Fibroblast of skin of left quadriceps (primary cell): ENCODE measurements at regions not wholly inside any gene's neighbourhood (a gene's known extent, or its start where the extent isn't known, plus 50 kb on each side); places are given as distances from the start of the nearest gene placed in this dataset.

Source experiments
- DNase-seq, 2 experiments: peaks; one replicate each; pipeline ENCODE4 v3.0.0-alpha.2; 2013; ENCODE audit warnings: low read depth in 2 of 2

- DNase-seq: no peak
Observed at GRCh38 chr1:87437663-87438295, 109.1 kb downstream of the LMO4 start.

GRCh38 chr1:87439821-87440220 lies 111.1 kb downstream of the LMO4 start:
- DNase-seq: no peak

GRCh38 chr1:87449348-87449963 lies 120.8 kb downstream of the LMO4 start:
- DNase-seq: no peak

- no peak for DNase-seq
Observed at GRCh38 chr1:87450136-87450535, 121.5 kb downstream of the LMO4 start.

- no peak for DNase-seq
Observed at GRCh38 chr1:87450615-87451209, 122.0 kb downstream of the LMO4 start.

GRCh38 chr1:87451229-87451920 lies 122.7 kb downstream of the LMO4 start:
- DNase-seq: peak; percentile 24 to 29

GRCh38 chr1:87452648-87453047 lies 124.0 kb downstream of the LMO4 start:
- no peak for DNase-seq

- no peak for DNase-seq
Observed at GRCh38 chr1:87457408-87457807, 128.7 kb downstream of the LMO4 start.

- DNase-seq: no peak
Observed at GRCh38 chr1:87462894-87463293, 134.2 kb downstream of the LMO4 start.

- DNase-seq: no peak
Observed at GRCh38 chr1:87464022-87464490, 135.4 kb downstream of the LMO4 start.

- no peak for DNase-seq
Observed at GRCh38 chr1:87466621-87467020, 137.9 kb downstream of the LMO4 start.

- DNase-seq: no peak
Observed at GRCh38 chr1:87472716-87473115, 144.0 kb downstream of the LMO4 start.

GRCh38 chr1:87473203-87473661 lies 144.6 kb downstream of the LMO4 start:
- no peak for DNase-seq

- DNase-seq: no peak
Observed at GRCh38 chr1:87474098-87474497, 145.4 kb downstream of the LMO4 start.

- peak; percentile 17 to 20 for DNase-seq
Observed at GRCh38 chr1:87478231-87478630, 149.6 kb downstream of the LMO4 start.

- DNase-seq: no peak
Observed at GRCh38 chr1:87495147-87495546, 166.5 kb downstream of the LMO4 start.

- no peak for DNase-seq
Observed at GRCh38 chr1:87495870-87496269, 167.2 kb downstream of the LMO4 start.

GRCh38 chr1:87497380-87498203 lies 168.9 kb downstream of the LMO4 start:
- DNase-seq: no peak

- DNase-seq: no peak
Observed at GRCh38 chr1:87501738-87502137, 173.1 kb downstream of the LMO4 start.

- no peak for DNase-seq
Observed at GRCh38 chr1:87505391-87505983, 176.8 kb downstream of the LMO4 start.

GRCh38 chr1:87506147-87506546 lies 177.5 kb downstream of the LMO4 start:
- DNase-seq: no peak
